ENCODE measurements at regions not wholly inside any gene's neighbourhood (a gene's known extent, or its start where the extent isn't known, plus 50 kb on each side); places are given as distances from the start of the nearest gene placed in this dataset.

DNA sequence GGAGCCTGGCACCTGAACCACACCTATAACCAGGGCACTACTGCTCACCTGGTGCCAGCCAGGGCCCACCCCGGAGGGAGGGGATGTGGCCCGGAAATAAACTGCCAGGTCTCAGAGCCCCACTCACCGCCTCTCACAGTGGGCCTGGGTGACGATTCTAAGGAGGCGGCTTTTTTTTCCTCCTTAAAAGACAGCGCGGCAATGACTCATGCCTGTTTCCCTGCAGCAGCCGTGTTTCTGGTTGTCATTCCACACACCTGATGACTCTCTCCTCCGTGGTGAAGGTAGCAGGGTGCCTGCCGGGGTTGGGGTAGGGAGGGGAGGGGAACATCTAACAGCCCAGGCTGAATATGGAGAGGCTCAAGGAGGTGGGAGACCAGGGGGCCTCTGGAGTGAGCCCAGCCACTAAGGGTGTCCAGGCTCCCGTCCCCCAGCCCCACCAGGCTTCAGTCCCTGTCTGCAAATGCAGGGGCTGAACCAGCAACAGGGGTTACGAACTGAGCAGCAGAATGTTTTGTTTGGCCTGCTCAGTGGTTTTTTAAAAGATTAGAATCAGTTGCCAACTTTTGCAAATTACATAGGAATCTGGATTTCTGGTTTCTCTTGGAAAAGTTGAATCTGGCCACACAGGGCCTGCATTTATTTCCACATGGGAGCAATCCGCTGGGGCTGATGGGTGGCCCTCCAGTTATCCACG, 127.3 kb upstream of the LINGO1 start:
- TF ChIP-seq, protein P1, sequence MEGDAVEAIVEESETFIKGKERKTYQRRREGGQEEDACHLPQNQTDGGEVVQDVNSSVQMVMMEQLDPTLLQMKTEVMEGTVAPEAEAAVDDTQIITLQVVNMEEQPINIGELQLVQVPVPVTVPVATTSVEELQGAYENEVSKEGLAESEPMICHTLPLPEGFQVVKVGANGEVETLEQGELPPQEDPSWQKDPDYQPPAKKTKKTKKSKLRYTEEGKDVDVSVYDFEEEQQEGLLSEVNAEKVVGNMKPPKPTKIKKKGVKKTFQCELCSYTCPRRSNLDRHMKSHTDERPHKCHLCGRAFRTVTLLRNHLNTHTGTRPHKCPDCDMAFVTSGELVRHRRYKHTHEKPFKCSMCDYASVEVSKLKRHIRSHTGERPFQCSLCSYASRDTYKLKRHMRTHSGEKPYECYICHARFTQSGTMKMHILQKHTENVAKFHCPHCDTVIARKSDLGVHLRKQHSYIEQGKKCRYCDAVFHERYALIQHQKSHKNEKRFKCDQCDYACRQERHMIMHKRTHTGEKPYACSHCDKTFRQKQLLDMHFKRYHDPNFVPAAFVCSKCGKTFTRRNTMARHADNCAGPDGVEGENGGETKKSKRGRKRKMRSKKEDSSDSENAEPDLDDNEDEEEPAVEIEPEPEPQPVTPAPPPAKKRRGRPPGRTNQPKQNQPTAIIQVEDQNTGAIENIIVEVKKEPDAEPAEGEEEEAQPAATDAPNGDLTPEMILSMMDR (conservative IDR thresholded peaks at IDR 0.05 in 1 of 2, IDR thresholded peaks at IDR 0.05 in 1 of 2; ENCODE audit: extremely low read depth in 1 of 2, insufficient read depth in 1 of 2, low read depth in 1 of 2, low read length in 2 of 2), result no peak
- TF ChIP-seq EZH2 (IDR thresholded peaks at IDR 0.05; ENCODE audit: borderline replicate concordance, low read length), result no peak
